ENCODE measurements at regions not wholly inside any gene's neighbourhood (a gene's known extent, or its start where the extent isn't known, plus 50 kb on each side); places are given as distances from the start of the nearest gene placed in this dataset.

DNA sequence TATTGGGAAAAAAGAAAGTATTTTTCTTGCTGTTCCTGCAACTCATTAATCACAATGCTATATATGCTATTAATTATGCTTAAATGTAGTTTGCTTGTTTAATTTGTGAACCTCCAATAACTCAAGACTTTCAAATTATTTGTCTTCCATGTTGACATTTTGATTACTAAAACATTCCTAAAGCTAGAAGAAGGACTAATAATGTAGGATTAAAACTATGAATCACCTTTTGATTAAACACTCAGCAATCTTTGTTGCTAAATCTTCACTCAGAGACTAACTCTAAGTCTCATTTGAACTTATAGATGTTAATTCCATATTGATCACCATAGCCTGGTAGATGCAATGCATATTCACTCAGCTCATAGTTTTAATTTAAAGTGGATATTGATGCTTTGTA is 524.6 kb upstream of the ZEB2 start:
- TF ChIP-seq, protein P1, sequence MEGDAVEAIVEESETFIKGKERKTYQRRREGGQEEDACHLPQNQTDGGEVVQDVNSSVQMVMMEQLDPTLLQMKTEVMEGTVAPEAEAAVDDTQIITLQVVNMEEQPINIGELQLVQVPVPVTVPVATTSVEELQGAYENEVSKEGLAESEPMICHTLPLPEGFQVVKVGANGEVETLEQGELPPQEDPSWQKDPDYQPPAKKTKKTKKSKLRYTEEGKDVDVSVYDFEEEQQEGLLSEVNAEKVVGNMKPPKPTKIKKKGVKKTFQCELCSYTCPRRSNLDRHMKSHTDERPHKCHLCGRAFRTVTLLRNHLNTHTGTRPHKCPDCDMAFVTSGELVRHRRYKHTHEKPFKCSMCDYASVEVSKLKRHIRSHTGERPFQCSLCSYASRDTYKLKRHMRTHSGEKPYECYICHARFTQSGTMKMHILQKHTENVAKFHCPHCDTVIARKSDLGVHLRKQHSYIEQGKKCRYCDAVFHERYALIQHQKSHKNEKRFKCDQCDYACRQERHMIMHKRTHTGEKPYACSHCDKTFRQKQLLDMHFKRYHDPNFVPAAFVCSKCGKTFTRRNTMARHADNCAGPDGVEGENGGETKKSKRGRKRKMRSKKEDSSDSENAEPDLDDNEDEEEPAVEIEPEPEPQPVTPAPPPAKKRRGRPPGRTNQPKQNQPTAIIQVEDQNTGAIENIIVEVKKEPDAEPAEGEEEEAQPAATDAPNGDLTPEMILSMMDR (IDR thresholded peaks at IDR 0.05; ENCODE audit: low read depth, low read length, missing control alignments), result no peak

DNA sequence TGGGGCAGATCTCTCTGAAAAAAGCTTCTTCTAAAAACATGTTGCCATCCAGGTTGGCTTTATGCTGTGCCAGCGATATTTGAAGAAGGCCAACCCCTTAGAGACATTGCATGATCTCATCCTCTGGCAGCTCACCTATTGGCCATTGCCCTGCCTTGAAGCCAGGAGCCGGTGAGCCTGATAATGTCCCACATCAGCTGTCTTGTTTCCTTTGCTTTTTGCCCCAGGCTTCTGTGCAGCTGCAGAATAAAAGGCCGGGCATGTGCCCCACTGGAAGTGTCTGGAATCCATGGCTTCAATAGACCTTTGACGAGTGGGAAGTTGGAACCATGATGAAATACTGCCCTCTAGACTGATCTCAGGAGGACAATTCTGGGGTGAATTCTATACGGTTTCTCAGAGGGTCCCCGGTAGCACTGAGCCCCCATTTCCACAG is 523.5 kb upstream of the ZEB2 start:
- TF ChIP-seq, protein P1 (IDR thresholded peaks at IDR 0.05; ENCODE audit: low read depth, low read length, missing control alignments), result no peak
- no peak for DNase-seq (ENCODE audit: low read depth)

More for the DNA sequence above, 524.6 kb upstream of the ZEB2 start:
- H3K4me3 ChIP-seq (ENCODE audit: low read depth, low read length), result no peak overlapping the region
- no peak for DNase-seq (ENCODE audit: low read depth)

DNA sequence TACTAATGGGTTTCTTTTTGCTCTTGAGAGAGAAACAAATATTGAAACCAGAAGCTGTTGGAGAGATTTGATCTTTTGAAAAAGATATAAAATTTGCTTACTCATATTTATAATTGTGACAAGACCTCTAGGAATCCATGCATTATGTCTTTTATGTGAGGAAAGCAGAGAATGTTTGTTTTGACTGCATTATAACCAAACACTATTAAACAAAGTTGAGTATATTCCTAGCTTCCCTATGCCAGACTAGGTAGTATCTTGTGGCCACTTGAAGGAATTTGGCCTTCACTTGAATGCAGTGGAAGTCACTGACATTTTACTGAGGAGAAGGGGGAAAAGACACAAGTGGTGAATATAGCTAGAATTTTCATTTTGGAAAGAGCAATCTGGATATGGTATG is 521.8 kb upstream of the ZEB2 start:
- TF ChIP-seq, protein P1 (IDR thresholded peaks at IDR 0.05; ENCODE audit: low read depth, low read length, missing control alignments), result no peak
- no peak for DNase-seq (ENCODE audit: low read depth)
- no peak overlapping the region for H3K4me3 ChIP-seq (ENCODE audit: low read depth, low read length)

More for the DNA sequence above, 523.5 kb upstream of the ZEB2 start:
- H3K4me3 ChIP-seq (ENCODE audit: low read depth, low read length), result no peak overlapping the region

DNA sequence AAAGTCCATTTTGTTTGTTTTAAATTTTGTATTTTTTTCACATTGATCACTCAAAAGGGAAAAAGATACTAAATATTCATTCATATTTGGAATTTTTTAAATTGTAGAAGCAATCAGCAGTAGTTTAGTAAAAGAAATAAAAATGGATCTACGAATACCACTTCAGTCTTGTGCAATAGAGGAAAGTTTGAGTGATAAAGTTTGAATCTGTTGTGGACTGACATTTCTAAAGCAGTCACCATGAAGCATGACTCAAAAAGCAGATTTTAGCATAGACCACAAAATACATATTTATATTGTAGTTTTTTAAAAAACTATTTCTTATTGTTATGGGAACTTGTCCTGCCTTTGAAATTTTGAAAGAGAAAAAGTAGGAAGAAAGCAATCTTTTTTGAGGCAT is 520.5 kb upstream of the ZEB2 start:
- H3K4me3 ChIP-seq (ENCODE audit: low read depth, low read length), result no peak overlapping the region
- DNase-seq (ENCODE audit: low read depth), result no peak
- TF ChIP-seq, protein P1 (IDR thresholded peaks at IDR 0.05; ENCODE audit: low read depth, low read length, missing control alignments), result no peak

DNA sequence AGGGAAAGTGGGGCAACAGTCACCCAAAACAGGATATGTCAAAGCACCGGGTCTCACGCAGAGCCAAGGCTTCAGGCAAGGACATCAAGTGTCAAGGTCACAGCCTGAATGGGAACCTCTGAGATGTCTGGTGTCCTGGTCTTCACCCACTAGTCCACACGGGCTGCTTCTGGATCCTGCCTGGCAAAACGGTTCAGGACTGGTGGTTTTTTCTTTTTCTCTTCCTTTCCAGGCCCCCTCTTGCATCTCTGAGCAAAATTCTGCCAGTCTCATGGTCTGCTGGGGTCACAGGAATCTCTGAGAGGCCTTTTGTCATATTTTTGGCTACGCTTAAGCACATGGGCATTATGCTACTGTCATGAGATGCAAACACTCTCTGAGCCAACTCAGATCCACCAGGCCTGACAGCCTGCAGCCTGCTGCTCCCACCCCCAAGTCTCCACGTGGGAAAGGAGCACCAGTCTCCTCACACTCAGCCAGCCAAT is 518.2 kb upstream of the ZEB2 start:
- DNase-seq (ENCODE audit: low read depth), result no peak
- TF ChIP-seq, protein P1 (IDR thresholded peaks at IDR 0.05; ENCODE audit: low read depth, low read length, missing control alignments), result no peak
- no peak overlapping the region for H3K4me3 ChIP-seq (ENCODE audit: low read depth, low read length)

DNA sequence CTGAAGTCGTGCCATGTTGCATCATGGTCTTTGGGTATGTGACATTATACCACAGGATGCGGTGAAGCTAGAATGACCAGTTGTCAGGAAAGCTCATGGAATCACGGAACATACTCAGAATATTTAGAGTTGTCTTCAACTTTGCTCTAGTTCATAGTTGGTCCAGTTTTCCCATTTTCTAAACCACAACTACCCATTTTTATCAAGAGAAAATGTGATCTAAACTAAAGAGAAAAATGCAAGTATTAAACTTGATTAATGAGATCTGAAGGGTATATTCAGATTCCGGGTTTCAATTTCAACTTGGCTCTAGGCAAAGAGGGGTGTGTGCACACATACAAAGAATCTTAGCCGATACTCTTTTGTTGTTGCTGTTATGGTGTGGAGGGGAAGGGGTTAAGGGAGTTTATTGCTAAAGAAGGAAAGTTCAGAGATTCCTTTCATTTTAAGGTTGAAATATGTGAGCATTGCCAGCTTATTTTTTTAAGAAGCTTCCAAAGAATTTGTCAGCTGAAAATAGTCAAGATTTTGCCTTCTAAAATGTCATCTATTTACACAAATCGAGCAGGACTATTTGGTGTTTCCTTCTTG is 516.6 kb upstream of the ZEB2 start:
- no peak overlapping the region for H3K4me3 ChIP-seq (ENCODE audit: low read depth, low read length)
- DNase-seq (ENCODE audit: low read depth), result no peak
- TF ChIP-seq, protein P1 (IDR thresholded peaks at IDR 0.05; ENCODE audit: low read depth, low read length, missing control alignments), result no peak

DNA sequence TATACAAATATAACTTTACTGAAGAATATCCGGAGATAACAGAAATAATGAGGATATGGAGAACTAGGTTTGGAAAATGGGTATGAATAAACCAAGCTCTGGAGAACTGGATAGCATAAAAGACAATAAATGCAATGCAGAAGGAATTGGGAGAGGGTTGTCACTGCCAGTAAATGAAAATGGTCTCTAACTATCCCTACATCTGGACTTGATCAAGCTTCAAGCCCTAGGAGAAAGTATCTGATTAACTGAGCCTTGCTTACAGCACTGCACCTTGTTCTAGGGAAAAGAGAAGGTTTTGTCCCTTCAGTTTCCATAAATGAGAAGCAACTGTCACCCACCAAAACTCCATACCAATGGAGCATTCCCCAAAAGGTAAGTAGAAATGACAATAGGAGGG is 514.6 kb upstream of the ZEB2 start:
- TF ChIP-seq, protein P1 (IDR thresholded peaks at IDR 0.05; ENCODE audit: low read depth, low read length, missing control alignments), result no peak
- no peak overlapping the region for H3K4me3 ChIP-seq (ENCODE audit: low read depth, low read length)
- no peak for DNase-seq (ENCODE audit: low read depth)

All from GM12864 (cell line).